GM23338 (cell line): ENCODE measurements at regions not wholly inside any gene's neighbourhood (a gene's known extent, or its start where the extent isn't known, plus 50 kb on each side); places are given as distances from the start of the nearest gene placed in this dataset.
"Not testable (repeated sequence)": the region's sequence is repeated elsewhere in the genome, so short reads cannot be mapped to it uniquely, and the experiment has no call there.

Source experiments
- ATAC-seq: fragments of 200-7000 bp; cut with Tn5 transposase; 3 replicates; pipeline ENCODE4 v1.9.1; 2020
- DNase-seq: peaks from one replicate; pipeline ENCODE4 v3.0.0-alpha.2; 2015; ENCODE audit warnings: low spot score
- H2AFZ ChIP-seq: fragments of 200-600 bp; sonication (generic); 2 replicates; pipeline ENCODE4 v1.8.0; 2016; ENCODE audit warnings: antibody characterized with exemption, mild to moderate bottlenecking, moderate library complexity
- H3F3A ChIP-seq: fragments of 200-600 bp; sonication (generic); replicated peaks from 2 replicates; pipeline ENCODE4 v1.8.0; 2017; ENCODE audit warnings: antibody characterized with exemption, mixed run types, low read depth
- H3K27ac ChIP-seq: fragments of 200-600 bp; sonication (generic); 2 replicates; pipeline ENCODE4 v1.6.1; 2016; ENCODE audit warnings: low read depth
- H3K27me3 ChIP-seq: fragments of 200-600 bp; sonication (generic); 2 replicates; pipeline ENCODE4 v1.8.0; 2016; ENCODE audit warnings: mild to moderate bottlenecking, mixed run types, moderate library complexity; ENCODE audit not compliant: insufficient read depth
- H3K36me3 ChIP-seq: fragments of 200-600 bp; sonication (generic); 2 replicates; pipeline ENCODE4 v1.8.0; 2016; ENCODE audit warnings: mild to moderate bottlenecking; ENCODE audit not compliant: insufficient read depth
- H3K4me1 ChIP-seq: fragments of 200-600 bp; sonication (generic); 2 replicates; pipeline ENCODE4 v1.8.0; 2016; ENCODE audit warnings: mild to moderate bottlenecking, moderate library complexity; ENCODE audit not compliant: insufficient read depth
- H3K4me2 ChIP-seq: fragments of 200-600 bp; sonication (generic); 2 replicates; pipeline ENCODE4 v1.7.1; 2017; ENCODE audit warnings: mixed run types
- H3K4me3 ChIP-seq: fragments of 200-600 bp; sonication (generic); 2 replicates; pipeline ENCODE4 v1.6.1; 2016; ENCODE audit warnings: mixed run types
- H3K79me2 ChIP-seq: fragments of 200-600 bp; sonication (generic); replicated peaks from 2 replicates; pipeline ENCODE4 v1.8.0; 2017; ENCODE audit warnings: mild to moderate bottlenecking; ENCODE audit not compliant: insufficient read depth
- H3K9me2 ChIP-seq: fragments of 200-600 bp; sonication (generic); 2 replicates; pipeline ENCODE4 v1.8.0; 2017; ENCODE audit not compliant: insufficient read depth
- H4K20me1 ChIP-seq: fragments of 200-600 bp; sonication (generic); replicated peaks from 2 replicates; pipeline ENCODE4 v1.8.0; 2017; ENCODE audit warnings: mild to moderate bottlenecking; ENCODE audit not compliant: insufficient read depth
- H3K27ac Mint-ChIP-seq: 2 replicates; pipeline ENCODE4 v1.8.0; 2020; ENCODE audit warnings: inconsistent platforms, mild to moderate bottlenecking, moderate library complexity, mixed read lengths
- H3K27me3 Mint-ChIP-seq: 3 replicates; pipeline ENCODE4 v1.8.0; 2022; ENCODE audit warnings: low read depth, mild to moderate bottlenecking, moderate library complexity, mixed read lengths, inconsistent platforms; ENCODE audit not compliant: insufficient read depth, poor library complexity
- H3K36me3 Mint-ChIP-seq: 3 replicates; pipeline ENCODE4 v1.8.0; 2021; ENCODE audit warnings: low read depth, mild to moderate bottlenecking, inconsistent platforms, moderate library complexity, mixed read lengths
- H3K4me1 Mint-ChIP-seq: 3 replicates; pipeline ENCODE4 v1.8.0; 2020; ENCODE audit warnings: mild to moderate bottlenecking, inconsistent platforms, mixed read lengths
- H3K4me3 Mint-ChIP-seq: 3 replicates; pipeline ENCODE4 v1.8.0; 2021; ENCODE audit warnings: moderate library complexity, mild to moderate bottlenecking, inconsistent platforms, mixed read lengths
- H3K9me3 Mint-ChIP-seq: 3 replicates; pipeline ENCODE4 v1.8.0; 2020; ENCODE audit warnings: moderate library complexity, mild to moderate bottlenecking, inconsistent platforms, mixed read lengths
- EZH2 ChIP-seq: fragments of 200-600 bp; sonication (generic); IDR thresholded peaks from one replicate; pipeline ENCODE4 v1.8.0; 2017; ENCODE audit warnings: antibody characterized with exemption, mild to moderate bottlenecking, low read depth; ENCODE audit not compliant: unreplicated experiment
- ZNF331 ChIP-seq: fragments of 250-450 bp; sonication (Bioruptor Pico); IDR thresholded peaks from 2 replicates; pipeline ENCODE4 v1.5.0; 2020; ENCODE audit warnings: low read depth, mild to moderate bottlenecking, moderate library complexity
- ZNF462 ChIP-seq: fragments of 250-450 bp; sonication (Bioruptor Pico); IDR thresholded peaks from 2 replicates; pipeline ENCODE4 v1.5.0; 2020; ENCODE audit warnings: mild to moderate bottlenecking, moderate library complexity

DNA sequence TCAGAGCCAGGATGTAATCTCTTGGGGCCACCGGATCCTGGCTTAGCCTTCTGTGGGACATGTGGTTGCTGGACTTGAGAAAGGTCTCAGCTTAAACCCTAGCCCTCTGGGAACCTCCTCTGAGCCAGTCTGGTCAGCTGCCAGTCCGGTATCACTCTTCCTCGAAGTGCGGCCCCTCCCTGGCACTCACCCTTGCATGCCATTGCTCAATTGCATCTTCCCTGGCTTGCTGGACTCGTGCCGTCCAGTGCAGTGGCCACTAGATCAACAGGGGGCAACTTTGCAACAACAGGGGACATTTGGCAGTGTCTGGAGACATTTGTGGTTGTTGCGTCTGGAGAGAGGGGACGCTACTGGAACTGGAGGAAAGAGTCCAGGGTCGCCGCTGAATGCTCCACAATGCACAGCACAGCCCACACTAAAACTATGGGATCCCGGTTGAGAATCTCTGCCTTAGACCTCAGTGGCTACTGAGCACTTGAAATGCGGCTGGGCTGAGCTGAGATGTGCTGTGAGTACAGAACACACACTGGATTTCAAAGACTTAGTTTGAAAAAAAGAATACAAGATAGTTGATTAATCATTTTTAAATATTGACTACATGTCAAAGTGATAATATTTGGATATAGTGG lies 152.1 kb downstream of the TFAP2C start:
- Histone ChIP-seq H4K20me1 (no peaks in the 10 kb centered on the region), H3K27ac (no peak overlapping the region), H3K36me3 (no peaks in the 10 kb centered on the region), H3K4me3 (no peak overlapping the region), H3K4me2 (no peak overlapping the region), H3K27me3 (no peaks in the 10 kb centered on the region), H3K79me2 (no peaks in the 10 kb centered on the region), H2AFZ (no peak overlapping the region), H3K9me2 (no peaks in the 10 kb centered on the region), H3F3A (0 out of 2 replicates have a peak, but pooled peaks cover 6% of the 10 kb centered on the region), H3K4me1 (peaks cover 23% of the 10 kb centered on the region)
- Mint-ChIP-seq H3K27me3 (peaks cover 3% of the 10 kb centered on the region), H3K36me3 (no peaks in the 10 kb centered on the region), H3K4me3 (no peak overlapping the region), H3K4me1 (peaks cover 21% of the 10 kb centered on the region), H3K9me3 (no peaks in the 10 kb centered on the region), H3K27ac (no peak overlapping the region)
- TF ChIP-seq ZNF331 (CRISPR knock-in tag) (no peak), EZH2 (no peak), ZNF462 (CRISPR knock-in tag) (no peak)
- ATAC-seq (no peak), DNase-seq (no peak)

DNA sequence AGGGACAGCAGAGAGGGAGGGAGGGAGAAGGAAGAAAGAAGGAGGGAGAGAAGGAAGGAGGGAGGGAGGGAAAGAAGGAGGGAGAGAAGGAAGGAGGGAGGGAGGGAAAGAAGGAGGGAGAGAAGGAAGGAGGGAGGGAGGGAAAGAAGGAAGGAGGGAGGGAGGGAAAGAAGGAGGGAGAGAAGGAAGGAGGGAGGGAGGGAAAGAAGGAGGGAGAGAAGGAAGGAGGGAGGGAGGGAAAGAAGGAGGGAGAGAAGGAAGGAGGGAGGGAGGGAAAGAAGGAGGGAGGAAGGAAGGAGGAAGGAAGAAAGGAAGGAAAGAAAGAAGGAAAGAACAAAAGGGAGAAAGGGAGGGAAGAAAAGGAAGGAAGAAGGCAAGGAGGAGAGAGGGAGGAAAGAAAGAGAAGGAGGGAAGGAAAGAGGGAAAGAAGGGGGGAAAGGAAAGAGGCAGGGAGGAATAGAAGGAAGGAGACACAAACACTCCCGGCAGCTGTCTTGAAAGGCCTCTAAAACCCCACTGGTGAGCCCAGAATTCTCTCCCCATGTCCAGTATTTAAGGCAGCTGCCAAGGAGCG lies 153.0 kb downstream of the TFAP2C start:
- H3K27me3 ChIP-seq, H3K9me2 ChIP-seq, H2AFZ ChIP-seq, H3K4me3 Mint-ChIP-seq, H3K27me3 Mint-ChIP-seq, H3K4me2 ChIP-seq, ATAC-seq, H3K36me3 ChIP-seq, H3K79me2 ChIP-seq, H3K4me3 ChIP-seq, H4K20me1 ChIP-seq, H3F3A ChIP-seq, H3K27ac Mint-ChIP-seq, H3K27ac ChIP-seq, DNase-seq, H3K36me3 Mint-ChIP-seq, H3K9me3 Mint-ChIP-seq: not testable (repeated sequence)
- H3K4me1 Mint-ChIP-seq: peaks cover 24% of the 10 kb centered on the region
- H3K4me1 ChIP-seq: peaks cover 26% of the 10 kb centered on the region

DNA sequence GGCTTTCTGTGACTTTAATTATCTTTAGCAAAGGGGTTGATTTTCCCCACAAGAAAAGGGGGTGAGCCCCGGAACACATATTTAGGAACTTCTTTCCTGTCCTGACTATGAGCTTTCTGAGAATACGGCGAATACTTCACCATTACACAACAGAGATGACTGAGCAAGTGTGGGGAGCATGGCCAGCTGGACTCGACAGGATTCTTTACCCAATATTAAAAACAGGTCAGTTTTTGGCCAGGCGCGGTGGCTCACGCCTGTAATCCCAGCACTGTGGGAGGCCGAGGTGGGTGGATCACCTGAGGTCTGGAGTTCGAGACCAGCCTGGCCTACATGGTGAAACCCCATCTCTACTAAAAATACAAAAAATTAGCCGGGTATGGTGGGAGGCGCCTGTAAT lies 153.7 kb downstream of the TFAP2C start:
- H3K4me3 Mint-ChIP-seq, H3K36me3 ChIP-seq, H3K27me3 ChIP-seq, DNase-seq, H3K9me2 ChIP-seq, H3K4me2 ChIP-seq, H3K27ac ChIP-seq, H3K27me3 Mint-ChIP-seq, H3K79me2 ChIP-seq, H3F3A ChIP-seq, H3K36me3 Mint-ChIP-seq, H3K9me3 Mint-ChIP-seq, H3K27ac Mint-ChIP-seq, H4K20me1 ChIP-seq, ATAC-seq, H3K4me3 ChIP-seq: not testable (repeated sequence)
- peaks cover 26% of the 10 kb centered on the region for H3K4me1 ChIP-seq
- peak overlapping the region; percentile 14; the same call in 1 of the 2 replicates for H2AFZ ChIP-seq
- peaks cover 22% of the 10 kb centered on the region for H3K4me1 Mint-ChIP-seq
